Right atrium auricular region (tissue), 2 donors: ENCODE measurements at regions not wholly inside any gene's neighbourhood (a gene's known extent, or its start where the extent isn't known, plus 50 kb on each side); places are given as distances from the start of the nearest gene placed in this dataset.
A peak's percentile ranks its signal among the peaks of the same experiment; 100 is the strongest.

Source experiments
- DNase-seq: peaks from one replicate; pipeline ENCODE4 v3.0.0-alpha.2; 2019; ENCODE audit warnings: low spot score
- H3K27ac ChIP-seq, 2 donors: fragments of 200-600 bp; sonication (generic); 1 replicate in 1 of 2; 2 replicates in 1 of 2; pipeline ENCODE4 v1.5.1; 2016 to 2019
- H3K27me3 ChIP-seq, 2 donors: fragments of 200-600 bp; sonication (generic); one replicate each; pipeline versions ENCODE4 v1.5.1 to v1.6.0; 2017 to 2019
- H3K36me3 ChIP-seq: fragments of 200-600 bp; sonication (generic); one replicate; pipeline ENCODE4 v1.5.1; 2016
- H3K4me1 ChIP-seq, 2 donors: fragments of 200-600 bp; sonication (generic); one replicate each; pipeline versions ENCODE4 v1.5.1 to v1.6.0; 2017 to 2019
- H3K4me3 ChIP-seq, 2 donors: fragments of 200-600 bp; sonication (generic); 1 replicate in 1 of 2; 2 replicates in 1 of 2; pipeline ENCODE4 v1.5.1; 2017 to 2019; ENCODE audit warnings: mild to moderate bottlenecking in 1 of 2, moderate library complexity in 1 of 2
- H3K9me3 ChIP-seq, 2 donors: fragments of 200-600 bp; sonication (generic); one replicate each; pipeline ENCODE4 v1.5.1; 2019
- CTCF ChIP-seq, 2 donors: fragments of 200-600 bp; sonication (generic); IDR thresholded peaks; one replicate each; pipeline ENCODE4 v1.5.1; 2019; ENCODE audit warnings: antibody characterized with exemption in 2 of 2

- no peak for TF ChIP-seq CTCF (IDR thresholded peaks at IDR 0.05)
- H3K36me3 ChIP-seq = no peaks in the 10 kb centered on the region
- H3K27me3 ChIP-seq = no peaks in the 10 kb centered on the region
- no peak overlapping the region for H3K4me3 ChIP-seq
- H3K27ac ChIP-seq = no peak overlapping the region
- DNase-seq = no peak
- no peaks in the 10 kb centered on the region for H3K4me1 ChIP-seq
- peaks cover 0 to 28% of the 10 kb centered on the region in 2 donors for H3K9me3 ChIP-seq
Observed at GRCh38 chr9:115422932-115423440, 305.0 kb upstream of the TNC start.

- H3K4me1 ChIP-seq = no peaks in the 10 kb centered on the region
- no peak overlapping the region for H3K4me3 ChIP-seq
- no peaks in the 10 kb centered on the region for H3K36me3 ChIP-seq
- H3K27ac ChIP-seq = no peak overlapping the region
- no peaks in the 10 kb centered on the region for H3K27me3 ChIP-seq
- TF ChIP-seq CTCF (IDR thresholded peaks at IDR 0.05) = no peak
- H3K9me3 ChIP-seq = peaks cover 0 to 28% of the 10 kb centered on the region in 2 donors
- no peak for DNase-seq
Observed at GRCh38 chr9:115423646-115424045, 305.7 kb upstream of the TNC start.

- Histone ChIP-seq H3K27ac (no peak overlapping the region), H3K9me3 (peaks cover 0 to 23% of the 10 kb centered on the region in 2 donors), H3K27me3 (no peaks in the 10 kb centered on the region), H3K36me3 (no peaks in the 10 kb centered on the region), H3K4me3 (no peak overlapping the region), H3K4me1 (no peaks in the 10 kb centered on the region)
- no peak for TF ChIP-seq CTCF (IDR thresholded peaks at IDR 0.05)
- no peak for DNase-seq
Observed at GRCh38 chr9:115425601-115426000, 307.6 kb upstream of the TNC start.

GRCh38 chr9:115437418-115437817 is 319.5 kb upstream of the TNC start:
- H3K36me3 ChIP-seq = no peaks in the 10 kb centered on the region
- H3K4me1 ChIP-seq = no peaks in the 10 kb centered on the region
- no peak overlapping the region for H3K4me3 ChIP-seq
- H3K27ac ChIP-seq = no peak overlapping the region
- no peaks in the 10 kb centered on the region for H3K9me3 ChIP-seq
- no peak for DNase-seq
- no peak for TF ChIP-seq CTCF (IDR thresholded peaks at IDR 0.05)
- no peaks in the 10 kb centered on the region for H3K27me3 ChIP-seq

GRCh38 chr9:115439641-115440040 is 321.7 kb upstream of the TNC start:
- H3K4me1 ChIP-seq = no peaks in the 10 kb centered on the region
- H3K27ac ChIP-seq = no peak overlapping the region
- DNase-seq = no peak
- no peaks in the 10 kb centered on the region for H3K36me3 ChIP-seq
- H3K27me3 ChIP-seq = no peaks in the 10 kb centered on the region
- no peak for TF ChIP-seq CTCF (IDR thresholded peaks at IDR 0.05)
- H3K4me3 ChIP-seq = no peak overlapping the region
- no peaks in the 10 kb centered on the region for H3K9me3 ChIP-seq

GRCh38 chr9:115442054-115442453 is 324.1 kb upstream of the TNC start:
- Histone ChIP-seq H3K9me3 (no peaks in the 10 kb centered on the region), H3K27ac (peak overlapping the region in 1 of 2 donors; percentile 40), H3K4me3 (no peak overlapping the region), H3K27me3 (no peaks in the 10 kb centered on the region), H3K36me3 (no peaks in the 10 kb centered on the region), H3K4me1 (peaks cover 0 to 6% of the 10 kb centered on the region in 2 donors)
- TF ChIP-seq CTCF (IDR thresholded peaks at IDR 0.05) = no peak
- no peak for DNase-seq
